K562 (cell line): ENCODE measurements at regions not wholly inside any gene's neighbourhood (a gene's known extent, or its start where the extent isn't known, plus 50 kb on each side); places are given as distances from the start of the nearest gene placed in this dataset.

ENCODE experiments used
- ATAC-seq: fragments of 200-7000 bp; cut with Tn5 transposase; 3 replicates; pipeline ENCODE4 v1.9.1; 2020; ENCODE audit warnings: moderate library complexity
- BruUV-seq: library from RNA; stranded (reverse); fragments of 400-500 nt; replicated peaks from 2 replicates; lab custom pipeline; 2021; lab: Mats Ljungman, UMichigan
- CTCF ChIA-PET: fragments of 300-600 bp; formaldehyde crosslinking; extraction: SDS; loops from one replicate; lab custom pipeline; 2021; ENCODE audit warnings: low intra/inter-chr PET ratio; lab: Yijun Ruan, JAX
- POLR2A ChIA-PET: fragments of 300-600, 350-650 bp; sonication (Branson Sonifier 250); formaldehyde crosslinking; extraction: SDS; loops from one replicate; lab custom pipeline; 2021; ENCODE audit warnings: antibody characterized with exemption, inconsistent platforms; lab: Yijun Ruan, JAX
- DNase-seq, 4 experiments: peaks; one replicate each; pipeline versions ENCODE4 v3.0.0 to v3.0.0-alpha.2; 2011 to 2018; ENCODE audit warnings: low spot score in 3 of 4, mixed read lengths in 3 of 4; ENCODE audit errors: extremely low read depth in 1 of 4
- FAIRE-seq: peaks from 2 replicates; lab custom pipeline; 2011; peaks lifted over from hg19 to GRCh38; lab: Jason Lieb, UNC
- H2AFZ ChIP-seq: 2 replicates; pipeline ENCODE4 v1.6.0; 2011; ENCODE audit warnings: low read depth, low read length, control low read depth, inconsistent platforms
- H3K27ac ChIP-seq: fragments of 200-600 bp; 3 replicates; pipeline ENCODE4 v1.8.0; 2011; ENCODE audit warnings: low read depth, mild to moderate bottlenecking, control low read depth, inconsistent platforms, low read length, moderate library complexity, mixed read lengths; ENCODE audit errors: extremely low read depth
- H3K27me3 ChIP-seq, 2 experiments: fragments of 300-600 bp in 1 of 2; 2 replicates in 1 of 2; 3 replicates in 1 of 2; pipeline versions ENCODE4 v1.6.0 to v1.8.0; 2011; ENCODE audit warnings: inconsistent platforms in 2 of 2, low read length in 2 of 2, mild to moderate bottlenecking in 1 of 2, mixed read lengths in 1 of 2, moderate library complexity in 1 of 2; ENCODE audit not compliant: control insufficient read depth in 2 of 2, insufficient read depth in 2 of 2
- H3K36me3 ChIP-seq: fragments of 300-600 bp; 3 replicates; pipeline ENCODE4 v1.8.0; 2011; ENCODE audit warnings: mild to moderate bottlenecking, low read length, inconsistent platforms; ENCODE audit not compliant: control insufficient read depth, insufficient read depth
- H3K4me1 ChIP-seq, 2 experiments: fragments of 200-600 bp in 1 of 2; replicated peaks in 1 of 2; 2 replicates in 1 of 2; 3 replicates in 1 of 2; pipeline versions ENCODE4 v1.5.1 to v1.8.0; 2011; ENCODE audit warnings: inconsistent platforms in 2 of 2, low read length in 2 of 2, mild to moderate bottlenecking in 1 of 2, mixed read lengths in 1 of 2, moderate library complexity in 1 of 2; ENCODE audit not compliant: control insufficient read depth in 2 of 2, insufficient read depth in 2 of 2
- H3K4me2 ChIP-seq: 2 replicates; pipeline ENCODE4 v1.6.1; 2011; ENCODE audit warnings: low read length, control low read depth, inconsistent platforms, mixed read lengths; ENCODE audit not compliant: insufficient read depth
- H3K4me3 ChIP-seq: fragments of 200-600 bp; sonication (generic), shearing (Covaris generic); 2 replicates; pipeline ENCODE4 v1.5.1; 2016; ENCODE audit warnings: control low read depth, inconsistent platforms
- H3K79me2 ChIP-seq: fragments of 200-600 bp; 3 replicates; pipeline ENCODE4 v1.8.0; 2011; ENCODE audit warnings: low read length, inconsistent platforms; ENCODE audit not compliant: control insufficient read depth, insufficient read depth
- H3K9ac ChIP-seq, 2 experiments: 2 replicates each; pipeline versions ENCODE4 v1.6.0 to v1.6.1; 2011; ENCODE audit warnings: low read depth in 2 of 2, low read length in 2 of 2, control low read depth in 1 of 2, inconsistent platforms in 1 of 2, mild to moderate bottlenecking in 1 of 2, mixed read lengths in 1 of 2; ENCODE audit not compliant: insufficient read depth in 1 of 2
- H3K9me1 ChIP-seq: one replicate; pipeline ENCODE4 v1.6.0; 2011; ENCODE audit warnings: inconsistent platforms, mild to moderate bottlenecking, low read length, moderate library complexity; ENCODE audit not compliant: control insufficient read depth, insufficient read depth
- H3K9me3 ChIP-seq: replicated peaks from 2 replicates; pipeline ENCODE4 v1.5.1; 2011; ENCODE audit warnings: low read depth, low read length, inconsistent platforms; ENCODE audit not compliant: control insufficient read depth, insufficient read depth
- H4K20me1 ChIP-seq: replicated peaks from 2 replicates; pipeline ENCODE4 v1.6.1; 2011; ENCODE audit warnings: low read length, inconsistent platforms, mixed read lengths; ENCODE audit not compliant: control insufficient read depth, insufficient read depth
- CHD4 ChIP-seq: fragments of 200-600 bp; sonication (generic); IDR thresholded peaks from 3 replicates; pipeline ENCODE4 v1.6.1; 2012; ENCODE audit warnings: low read depth, mild to moderate bottlenecking, mixed read lengths, low read length, inconsistent platforms; ENCODE audit not compliant: insufficient read depth, insufficient replicate concordance, poor library complexity, severe bottlenecking
- CREB1 ChIP-seq, 2 experiments: sonication (generic) in 1 of 2; formaldehyde crosslinking in 1 of 2; IDR thresholded peaks; 2 replicates each; pipeline versions ENCODE4 v1.6.1 to v1.8.0; 2012 to 2022; ENCODE audit warnings: inconsistent platforms in 1 of 2, mild to moderate bottlenecking in 1 of 2, missing genetic modification reagents in 1 of 2, moderate library complexity in 1 of 2
- HSF4 ChIP-seq: fragments of 250-450 bp; sonication (Bioruptor Pico); IDR thresholded peaks from 2 replicates; pipeline ENCODE4 v2.1.2; 2022; ENCODE audit warnings: mild to moderate bottlenecking, moderate library complexity, borderline replicate concordance
- MEF2A ChIP-seq: IDR thresholded peaks from 2 replicates; pipeline ENCODE4 v1.6.1; 2011; ENCODE audit warnings: low read depth, mild to moderate bottlenecking, low read length, moderate library complexity; ENCODE audit not compliant: control insufficient read depth
- NFE2L1 ChIP-seq: fragments of 450-650 bp; IDR thresholded peaks from 2 replicates; pipeline ENCODE4 v1.6.1; 2016; ENCODE audit warnings: missing genetic modification characterization, low read depth, mild to moderate bottlenecking, missing compliant biosample characterization, moderate library complexity, borderline replicate concordance
- NR4A1 ChIP-seq, 2 experiments: fragments of 250-450 bp in 1 of 2; fragments of 450-650 bp in 1 of 2; sonication (Bioruptor Pico) in 1 of 2; IDR thresholded peaks; 2 replicates each; pipeline versions ENCODE4 v1.4.0 to v1.6.1; 2016 to 2020; ENCODE audit warnings: mild to moderate bottlenecking in 2 of 2, missing compliant biosample characterization in 1 of 2, missing genetic modification characterization in 1 of 2, moderate library complexity in 1 of 2
- PPARD ChIP-seq: fragments of 250-450 bp; sonication (Bioruptor Pico); IDR thresholded peaks from 2 replicates; pipeline ENCODE4 v1.8.0; 2022; ENCODE audit warnings: inconsistent platforms, mild to moderate bottlenecking, moderate library complexity
- RBM34 ChIP-seq: fragments of 200-400 bp; formaldehyde crosslinking; IDR thresholded peaks from 2 replicates; pipeline ENCODE4 v1.6.1; 2018; ENCODE audit warnings: low read length, borderline replicate concordance; ENCODE audit not compliant: insufficient read depth
- SMAD1 ChIP-seq: fragments of 150-350 bp; IDR thresholded peaks from 2 replicates; pipeline ENCODE4 v1.6.1; 2014; ENCODE audit warnings: low read length, low read depth; ENCODE audit not compliant: partially characterized antibody
- SMARCA4 ChIP-seq: fragments of 450-650 bp; IDR thresholded peaks from 2 replicates; pipeline ENCODE4 v1.6.1; 2016
- SOX6 ChIP-seq: fragments of 450-650 bp; IDR thresholded peaks from 2 replicates; pipeline ENCODE4 v1.6.1; 2014; ENCODE audit warnings: mild to moderate bottlenecking
- TEAD2 ChIP-seq: fragments of 450-650 bp; IDR thresholded peaks from 2 replicates; pipeline ENCODE4 v1.6.1; 2016; ENCODE audit warnings: missing genetic modification characterization, control low read depth, missing compliant biosample characterization
- U2AF1 ChIP-seq: fragments of 200-400 bp; formaldehyde crosslinking; optimal IDR thresholded peaks from 2 replicates; pipeline ENCODE3; 2017; ENCODE audit warnings: mild to moderate bottlenecking, low read depth, low read length, moderate library complexity
- ZBTB26 ChIP-seq: fragments of 450-650 bp; formaldehyde crosslinking; IDR thresholded peaks from 2 replicates; pipeline ENCODE4 v1.4.0; 2022; ENCODE audit warnings: missing genetic modification characterization
- ZC3H11A ChIP-seq: IDR thresholded peaks from 2 replicates; pipeline ENCODE4 v1.6.1; 2012; ENCODE audit warnings: low read depth, low read length, improper control_type of control experiment
- ZNF717 ChIP-seq: fragments of 250-450 bp; sonication (Bioruptor Pico); IDR thresholded peaks from 2 replicates; pipeline ENCODE4 v1.5.0; 2021
- ZZZ3 ChIP-seq: fragments of 450-650 bp; IDR thresholded peaks from 2 replicates; pipeline ENCODE4 v1.6.1; 2016; ENCODE audit warnings: antibody characterized with exemption, mild to moderate bottlenecking, moderate library complexity
- in situ Hi-C: fragments of 300-500 bp; cut with MboI; formaldehyde crosslinking; loops from 4 replicates; pipeline ENCODE4 v1.15.0; 2018; ENCODE audit warnings: inconsistent platforms, mixed read lengths
- intact Hi-C: fragments of 100-400 bp; cut with micrococcal nuclease; formaldehyde crosslinking; loops from 2 replicates; pipeline ENCODE4 v1.14.2; 2022
- TF ChIP-seq, protein P1 (sequence below): sonication (generic); formaldehyde crosslinking; IDR thresholded peaks from 2 replicates; pipeline ENCODE4 v1.8.0; 2023; ENCODE audit warnings: missing genetic modification reagents, mild to moderate bottlenecking, borderline replicate concordance

DNA sequence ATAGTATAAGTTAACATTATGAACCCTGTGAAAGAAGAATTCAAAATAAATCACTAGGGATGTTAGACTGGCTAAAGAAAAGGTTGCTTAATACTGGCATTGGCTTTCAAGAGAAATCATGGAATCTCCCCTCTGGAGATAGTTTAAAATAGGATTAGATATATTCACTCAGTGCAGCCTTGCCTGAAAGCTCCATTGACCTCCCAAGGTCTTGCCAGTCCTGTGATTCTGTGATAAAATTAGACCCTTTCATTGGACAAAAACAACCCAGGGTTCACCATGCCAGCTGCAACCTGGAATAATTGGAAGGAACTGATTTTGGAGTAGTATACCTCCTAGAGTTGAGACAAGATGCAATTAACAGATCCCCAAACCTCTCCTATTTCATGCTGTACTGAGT lies 588.1 kb upstream of the MEF2C start:
- ATAC-seq (no peak), FAIRE-seq (no peak), DNase-seq (no peak)
- H3K79me2 ChIP-seq: no peaks in the 10 kb centered on the region
- H3K27ac ChIP-seq: no peak overlapping the region
- no peaks in the 10 kb centered on the region for H3K4me1 ChIP-seq
- no peaks in the 10 kb centered on the region for H3K9me1 ChIP-seq
- H3K27me3 ChIP-seq: no peaks in the 10 kb centered on the region
- H4K20me1 ChIP-seq: no peaks in the 10 kb centered on the region
- H3K9me3 ChIP-seq: no peaks in the 10 kb centered on the region
- H3K4me3 ChIP-seq: no peak overlapping the region
- H3K4me2 ChIP-seq: no peak overlapping the region
- no TSS peak for BruUV-seq
- ChIA-PET POLR2A (interaction anchor here (0.5 kb wide), 1 partner anchor 11 kb away, joined by 3 read pairs; no protein-coding TSS in a partner anchor), CTCF (no interaction called here)
- no peak overlapping the region for H2AFZ ChIP-seq
- H3K36me3 ChIP-seq: no peaks in the 10 kb centered on the region
- in situ Hi-C loops: no loop called here
- no peak overlapping the region for H3K9ac ChIP-seq
- TF ChIP-seq TEAD2 (tag) (no peak), ZC3H11A (no peak), MEF2A (no peak), SOX6 (no peak), PPARD (CRISPR knock-in tag) (no peak), U2AF1 (no peak), HSF4 (CRISPR knock-in tag) (no peak), ZBTB26 (no peak), ZZZ3 (no peak), SMAD1 (no peak), CHD4 (no peak), NFE2L1 (tag) (no peak), RBM34 (no peak), ZNF717 (CRISPR knock-in tag) (no peak), CREB1 (IDR thresholded peaks at IDR 0.05) (no peak), CREB1 (CRISPR knock-in tag; IDR thresholded peaks at IDR 0.05) (no peak), NR4A1 (CRISPR knock-in tag; IDR thresholded peaks at IDR 0.05) (no peak), NR4A1 (tag; IDR thresholded peaks at IDR 0.05) (no peak), SMARCA4 (no peak)
- TF ChIP-seq, protein P1, sequence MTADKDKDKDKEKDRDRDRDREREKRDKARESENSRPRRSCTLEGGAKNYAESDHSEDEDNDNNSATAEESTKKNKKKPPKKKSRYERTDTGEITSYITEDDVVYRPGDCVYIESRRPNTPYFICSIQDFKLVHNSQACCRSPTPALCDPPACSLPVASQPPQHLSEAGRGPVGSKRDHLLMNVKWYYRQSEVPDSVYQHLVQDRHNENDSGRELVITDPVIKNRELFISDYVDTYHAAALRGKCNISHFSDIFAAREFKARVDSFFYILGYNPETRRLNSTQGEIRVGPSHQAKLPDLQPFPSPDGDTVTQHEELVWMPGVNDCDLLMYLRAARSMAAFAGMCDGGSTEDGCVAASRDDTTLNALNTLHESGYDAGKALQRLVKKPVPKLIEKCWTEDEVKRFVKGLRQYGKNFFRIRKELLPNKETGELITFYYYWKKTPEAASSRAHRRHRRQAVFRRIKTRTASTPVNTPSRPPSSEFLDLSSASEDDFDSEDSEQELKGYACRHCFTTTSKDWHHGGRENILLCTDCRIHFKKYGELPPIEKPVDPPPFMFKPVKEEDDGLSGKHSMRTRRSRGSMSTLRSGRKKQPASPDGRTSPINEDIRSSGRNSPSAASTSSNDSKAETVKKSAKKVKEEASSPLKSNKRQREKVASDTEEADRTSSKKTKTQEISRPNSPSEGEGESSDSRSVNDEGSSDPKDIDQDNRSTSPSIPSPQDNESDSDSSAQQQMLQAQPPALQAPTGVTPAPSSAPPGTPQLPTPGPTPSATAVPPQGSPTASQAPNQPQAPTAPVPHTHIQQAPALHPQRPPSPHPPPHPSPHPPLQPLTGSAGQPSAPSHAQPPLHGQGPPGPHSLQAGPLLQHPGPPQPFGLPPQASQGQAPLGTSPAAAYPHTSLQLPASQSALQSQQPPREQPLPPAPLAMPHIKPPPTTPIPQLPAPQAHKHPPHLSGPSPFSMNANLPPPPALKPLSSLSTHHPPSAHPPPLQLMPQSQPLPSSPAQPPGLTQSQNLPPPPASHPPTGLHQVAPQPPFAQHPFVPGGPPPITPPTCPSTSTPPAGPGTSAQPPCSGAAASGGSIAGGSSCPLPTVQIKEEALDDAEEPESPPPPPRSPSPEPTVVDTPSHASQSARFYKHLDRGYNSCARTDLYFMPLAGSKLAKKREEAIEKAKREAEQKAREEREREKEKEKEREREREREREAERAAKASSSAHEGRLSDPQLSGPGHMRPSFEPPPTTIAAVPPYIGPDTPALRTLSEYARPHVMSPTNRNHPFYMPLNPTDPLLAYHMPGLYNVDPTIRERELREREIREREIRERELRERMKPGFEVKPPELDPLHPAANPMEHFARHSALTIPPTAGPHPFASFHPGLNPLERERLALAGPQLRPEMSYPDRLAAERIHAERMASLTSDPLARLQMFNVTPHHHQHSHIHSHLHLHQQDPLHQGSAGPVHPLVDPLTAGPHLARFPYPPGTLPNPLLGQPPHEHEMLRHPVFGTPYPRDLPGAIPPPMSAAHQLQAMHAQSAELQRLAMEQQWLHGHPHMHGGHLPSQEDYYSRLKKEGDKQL (CRISPR knock-in tag): no peak
- intact Hi-C loops: no loop called here
